Left ventricle myocardium inferior (tissue), 1 donor: ENCODE measurements at regions not wholly inside any gene's neighbourhood (a gene's known extent, or its start where the extent isn't known, plus 50 kb on each side); places are given as distances from the start of the nearest gene placed in this dataset.
"Not testable (repeated sequence)": the region's sequence is repeated elsewhere in the genome, so short reads cannot be mapped to it uniquely, and the experiment has no call there.

Experiments
- DNase-seq: peaks from one replicate; pipeline ENCODE4 v3.0.0-alpha.2; 2020
- H3K27ac ChIP-seq: fragments of 200-600 bp; replicated peaks from 2 replicates; pipeline ENCODE4 v1.8.0; 2021
- H3K27me3 ChIP-seq: fragments of 200-600 bp; 2 replicates; pipeline ENCODE4 v1.8.0; 2021; ENCODE audit warnings: low read depth
- H3K36me3 ChIP-seq: fragments of 200-600 bp; 2 replicates; pipeline ENCODE4 v1.8.0; 2021
- H3K4me1 ChIP-seq: fragments of 200-600 bp; 2 replicates; pipeline ENCODE4 v1.8.0; 2021
- H3K4me3 ChIP-seq: fragments of 200-600 bp; 2 replicates; pipeline ENCODE4 v1.8.0; 2021; ENCODE audit warnings: mild to moderate bottlenecking, moderate library complexity
- H3K9me3 ChIP-seq: fragments of 200-600 bp; replicated peaks from 2 replicates; pipeline ENCODE4 v1.8.0; 2021
- intact Hi-C: fragments of 100-400 bp; cut with micrococcal nuclease; formaldehyde crosslinking; loops from one replicate; pipeline ENCODE4 v1.11.0; 2022
- TF ChIP-seq, protein P1 (sequence below): fragments of 200-600 bp; IDR thresholded peaks from 2 replicates; pipeline ENCODE4 v1.8.0; 2021; ENCODE audit warnings: antibody characterized with exemption, mild to moderate bottlenecking, borderline replicate concordance
- donor health status: DM: no; HTN: yes; CAD: no; lungs with severe emphysema.

DNA sequence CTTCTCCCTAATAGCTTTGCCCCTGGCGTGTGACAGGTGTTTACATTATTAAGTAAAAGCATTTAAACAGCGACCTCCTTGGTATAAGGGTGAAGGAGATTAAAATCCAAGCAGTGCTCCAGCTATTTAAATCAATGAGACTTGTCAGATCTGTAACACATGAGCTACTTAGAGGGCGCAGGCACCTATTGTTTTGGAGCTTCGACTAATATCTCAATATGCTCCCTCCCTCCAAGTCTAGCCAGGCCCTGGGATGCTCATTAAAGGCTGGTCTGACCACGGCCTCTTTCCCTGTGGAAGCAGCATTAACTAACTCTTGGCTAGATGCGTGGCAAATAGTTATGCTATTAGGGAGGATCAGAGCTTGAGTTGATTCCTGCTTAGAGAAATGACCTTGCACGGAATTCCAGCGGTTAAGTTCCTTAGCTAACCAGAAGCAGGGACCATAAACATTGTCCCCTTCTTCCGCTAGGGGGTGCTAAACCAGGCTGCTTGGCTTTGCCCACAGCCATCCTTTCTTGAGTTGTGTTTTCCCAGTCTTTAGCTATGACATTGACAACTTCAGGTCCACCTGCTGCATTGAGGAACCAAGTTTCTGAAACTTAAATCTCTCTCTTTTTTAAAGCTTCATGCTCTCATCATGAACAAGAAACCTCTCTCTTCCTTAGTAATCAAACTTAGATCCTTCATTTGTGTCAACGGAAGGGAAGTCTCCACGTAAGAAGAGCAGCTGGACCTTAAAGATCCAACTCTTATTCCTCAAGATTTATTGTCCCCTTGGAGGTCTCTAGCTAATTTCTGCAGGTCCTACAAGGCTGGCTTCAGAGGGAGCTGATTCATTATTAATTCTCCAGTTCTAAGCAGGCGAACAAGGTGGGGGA is 80.7 kb upstream of the IGFBP7 start:
- Histone ChIP-seq H3K4me1 (no peaks in the 10 kb centered on the region), H3K27ac (no peak overlapping the region), H3K4me3 (no peak overlapping the region), H3K27me3 (peaks cover 34% of the 10 kb centered on the region), H3K9me3 (no peaks in the 10 kb centered on the region), H3K36me3 (no peaks in the 10 kb centered on the region)
- DNase-seq, result no peak
- intact Hi-C loops, result no loop called here
- TF ChIP-seq, protein P1, sequence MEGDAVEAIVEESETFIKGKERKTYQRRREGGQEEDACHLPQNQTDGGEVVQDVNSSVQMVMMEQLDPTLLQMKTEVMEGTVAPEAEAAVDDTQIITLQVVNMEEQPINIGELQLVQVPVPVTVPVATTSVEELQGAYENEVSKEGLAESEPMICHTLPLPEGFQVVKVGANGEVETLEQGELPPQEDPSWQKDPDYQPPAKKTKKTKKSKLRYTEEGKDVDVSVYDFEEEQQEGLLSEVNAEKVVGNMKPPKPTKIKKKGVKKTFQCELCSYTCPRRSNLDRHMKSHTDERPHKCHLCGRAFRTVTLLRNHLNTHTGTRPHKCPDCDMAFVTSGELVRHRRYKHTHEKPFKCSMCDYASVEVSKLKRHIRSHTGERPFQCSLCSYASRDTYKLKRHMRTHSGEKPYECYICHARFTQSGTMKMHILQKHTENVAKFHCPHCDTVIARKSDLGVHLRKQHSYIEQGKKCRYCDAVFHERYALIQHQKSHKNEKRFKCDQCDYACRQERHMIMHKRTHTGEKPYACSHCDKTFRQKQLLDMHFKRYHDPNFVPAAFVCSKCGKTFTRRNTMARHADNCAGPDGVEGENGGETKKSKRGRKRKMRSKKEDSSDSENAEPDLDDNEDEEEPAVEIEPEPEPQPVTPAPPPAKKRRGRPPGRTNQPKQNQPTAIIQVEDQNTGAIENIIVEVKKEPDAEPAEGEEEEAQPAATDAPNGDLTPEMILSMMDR, result peak; percentile 64

DNA sequence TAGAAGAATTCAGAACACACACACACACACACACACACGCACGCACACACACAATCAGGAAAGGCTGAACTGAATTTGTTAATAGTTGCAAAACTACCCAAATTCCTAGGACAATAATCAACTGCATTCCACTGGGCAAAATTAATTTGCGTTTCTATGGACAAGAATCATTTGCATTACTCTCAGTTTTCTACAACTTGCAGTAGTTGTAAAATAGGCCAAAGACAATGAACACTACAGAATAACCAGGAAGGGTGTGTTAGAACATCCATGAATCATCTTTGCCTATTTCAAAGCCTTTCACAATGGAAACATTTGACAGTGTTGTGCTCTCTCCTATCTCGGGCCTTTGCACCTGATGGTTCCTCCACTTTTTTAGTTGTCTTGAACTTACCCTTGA is 77.1 kb upstream of the IGFBP7 start:
- intact Hi-C loops, result no loop called here
- H3K36me3 ChIP-seq, result no peaks in the 10 kb centered on the region
- H3K4me1 ChIP-seq, result no peaks in the 10 kb centered on the region
- H3K4me3 ChIP-seq, result no peak overlapping the region
- no peaks in the 10 kb centered on the region for H3K9me3 ChIP-seq
- no peak for DNase-seq
- H3K27me3 ChIP-seq, result peaks cover 6% of the 10 kb centered on the region
- no peak overlapping the region for H3K27ac ChIP-seq
- TF ChIP-seq, protein P1, result no peak

DNA sequence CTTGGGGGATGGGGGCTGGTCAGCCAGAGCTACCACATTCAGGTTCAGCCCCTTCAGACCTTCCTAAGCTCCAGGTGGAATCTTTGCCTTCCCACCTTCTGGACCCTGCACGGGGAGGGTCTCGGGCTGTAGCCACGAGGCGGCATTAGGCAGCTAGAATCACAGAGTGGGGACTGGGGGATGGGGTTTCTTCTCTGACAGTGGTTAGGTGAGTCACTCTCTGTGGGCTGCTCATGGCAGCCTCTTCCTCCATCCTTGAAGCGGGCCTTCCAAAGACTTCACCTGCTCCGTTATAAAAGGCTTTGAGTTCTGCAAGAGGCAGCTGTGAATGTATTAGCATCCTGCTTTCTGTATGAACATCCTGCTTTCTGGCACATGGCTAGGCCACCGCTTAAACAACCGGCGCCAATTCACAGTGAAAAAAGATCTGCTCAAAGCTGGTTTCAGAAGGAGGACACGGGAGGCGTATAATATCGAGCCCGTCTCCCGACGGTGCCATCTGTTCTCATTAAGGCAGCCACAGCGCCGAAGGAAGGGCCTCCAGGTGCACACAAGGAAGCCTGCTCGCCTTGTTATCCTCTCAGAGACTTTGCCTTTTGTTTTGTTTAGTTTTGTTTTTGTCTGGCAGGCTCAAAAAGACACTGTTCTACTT is 74.3 kb upstream of the IGFBP7 start:
- TF ChIP-seq, protein P1, result no peak
- intact Hi-C loops, result no loop called here
- no peaks in the 10 kb centered on the region for H3K27me3 ChIP-seq
- H3K9me3 ChIP-seq, result no peaks in the 10 kb centered on the region
- DNase-seq, result no peak
- H3K27ac ChIP-seq, result no peak overlapping the region
- H3K36me3 ChIP-seq, result no peaks in the 10 kb centered on the region
- H3K4me1 ChIP-seq, result no peaks in the 10 kb centered on the region
- H3K4me3 ChIP-seq, result no peak overlapping the region

DNA sequence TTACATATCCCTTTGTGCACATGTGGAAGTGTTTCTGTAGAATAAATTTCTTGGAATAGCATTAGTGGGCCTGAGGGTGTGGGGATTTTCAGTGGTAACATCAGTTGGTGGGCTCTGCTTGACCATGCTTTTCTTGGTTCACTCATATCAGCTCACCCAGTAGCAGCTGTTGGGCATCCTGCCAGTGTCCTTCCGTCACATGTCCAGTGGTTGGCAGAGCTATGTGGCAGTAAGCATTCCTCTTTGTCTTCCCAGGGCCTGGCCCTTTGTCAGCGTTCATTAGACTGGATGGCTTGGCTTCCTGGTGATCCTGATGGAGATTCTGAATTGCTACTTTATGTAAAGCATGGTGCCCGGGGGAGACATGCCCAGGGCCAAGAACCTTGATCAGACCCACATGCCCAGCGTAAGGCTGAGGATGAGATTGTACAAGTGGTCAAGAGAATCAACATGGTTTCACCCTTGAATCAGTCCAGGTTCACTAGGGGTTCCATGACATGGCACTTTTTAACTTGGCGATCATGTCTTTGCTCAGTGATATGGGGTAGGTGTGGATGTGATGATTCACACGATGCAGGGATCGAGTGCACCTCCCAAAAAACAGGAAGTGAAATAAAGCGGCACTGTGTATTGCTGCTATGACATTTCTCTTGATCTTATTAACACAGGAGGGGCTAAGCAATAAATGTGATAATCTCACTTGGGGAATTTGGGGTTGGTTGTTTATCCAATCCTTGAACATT is 72.1 kb upstream of the IGFBP7 start:
- intact Hi-C loops, result no loop called here
- TF ChIP-seq, protein P1, result no peak
- no peaks in the 10 kb centered on the region for H3K9me3 ChIP-seq
- no peaks in the 10 kb centered on the region for H3K36me3 ChIP-seq
- no peak overlapping the region for H3K27ac ChIP-seq
- H3K27me3 ChIP-seq, result no peaks in the 10 kb centered on the region
- DNase-seq, result peak; percentile 69
- H3K4me3 ChIP-seq, result no peak overlapping the region
- H3K4me1 ChIP-seq, result no peaks in the 10 kb centered on the region

DNA sequence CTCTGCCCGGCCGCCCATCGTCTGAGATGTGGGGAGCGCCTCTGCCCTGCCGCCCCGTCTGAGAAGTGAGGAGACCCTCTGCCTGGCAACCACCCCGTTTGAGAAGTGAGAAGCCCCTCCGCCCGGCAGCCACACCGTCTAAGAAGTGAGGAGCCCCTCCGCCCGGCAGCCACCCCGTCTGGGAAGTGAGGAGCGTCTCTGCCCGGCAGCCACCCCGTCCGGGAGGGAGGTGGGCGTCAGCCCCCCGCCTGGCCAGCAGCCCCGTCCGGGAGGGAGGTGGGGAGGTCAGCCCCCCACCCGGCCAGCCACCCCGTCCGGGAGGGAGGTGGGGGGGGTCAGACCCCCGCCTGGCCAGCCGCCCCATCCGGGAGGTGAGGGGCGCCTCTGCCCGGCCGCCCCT is 63.0 kb upstream of the IGFBP7 start:
- H3K36me3 ChIP-seq, intact Hi-C loops, H3K27ac ChIP-seq, H3K4me3 ChIP-seq, H3K9me3 ChIP-seq, H3K4me1 ChIP-seq, DNase-seq, H3K27me3 ChIP-seq: not testable (repeated sequence)
